Loucy (cell line): ENCODE measurements at regions not wholly inside any gene's neighbourhood (a gene's known extent, or its start where the extent isn't known, plus 50 kb on each side); places are given as distances from the start of the nearest gene placed in this dataset.

Experiments used
- EZH2phosphoT487 ChIP-seq: fragments of 200-600 bp; IDR thresholded peaks from 2 replicates; pipeline ENCODE4 v1.6.1; 2018; ENCODE audit warnings: antibody characterized with exemption, mild to moderate bottlenecking, moderate library complexity, borderline replicate concordance
- TF ChIP-seq, protein P1 (sequence below): fragments of 200-600 bp; sonication (generic); conservative IDR thresholded peaks from 2 replicates; pipeline ENCODE4 v1.5.1; 2014; ENCODE audit warnings: mild to moderate bottlenecking, antibody characterized with exemption, low read length

DNA sequence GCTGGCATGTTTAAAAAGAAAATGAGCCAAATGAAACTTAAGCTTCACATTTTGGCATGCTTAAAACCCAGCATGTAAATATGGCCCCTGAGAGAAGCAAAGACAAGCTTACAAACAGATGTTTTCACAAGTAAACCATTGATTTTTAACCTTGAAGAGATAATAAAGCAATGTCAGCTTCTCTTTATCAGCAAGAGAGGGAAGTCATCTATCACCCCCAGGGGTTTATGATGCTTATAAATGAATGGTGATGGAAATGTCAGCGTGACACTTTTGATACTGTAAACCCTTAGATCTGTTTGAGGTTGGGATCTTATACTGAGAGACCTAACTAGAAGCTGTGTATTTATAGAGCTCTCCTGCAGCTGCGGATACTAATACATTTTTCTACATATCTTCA is 471.3 kb downstream of the PLA2G4A start:
- TF ChIP-seq, protein P1, sequence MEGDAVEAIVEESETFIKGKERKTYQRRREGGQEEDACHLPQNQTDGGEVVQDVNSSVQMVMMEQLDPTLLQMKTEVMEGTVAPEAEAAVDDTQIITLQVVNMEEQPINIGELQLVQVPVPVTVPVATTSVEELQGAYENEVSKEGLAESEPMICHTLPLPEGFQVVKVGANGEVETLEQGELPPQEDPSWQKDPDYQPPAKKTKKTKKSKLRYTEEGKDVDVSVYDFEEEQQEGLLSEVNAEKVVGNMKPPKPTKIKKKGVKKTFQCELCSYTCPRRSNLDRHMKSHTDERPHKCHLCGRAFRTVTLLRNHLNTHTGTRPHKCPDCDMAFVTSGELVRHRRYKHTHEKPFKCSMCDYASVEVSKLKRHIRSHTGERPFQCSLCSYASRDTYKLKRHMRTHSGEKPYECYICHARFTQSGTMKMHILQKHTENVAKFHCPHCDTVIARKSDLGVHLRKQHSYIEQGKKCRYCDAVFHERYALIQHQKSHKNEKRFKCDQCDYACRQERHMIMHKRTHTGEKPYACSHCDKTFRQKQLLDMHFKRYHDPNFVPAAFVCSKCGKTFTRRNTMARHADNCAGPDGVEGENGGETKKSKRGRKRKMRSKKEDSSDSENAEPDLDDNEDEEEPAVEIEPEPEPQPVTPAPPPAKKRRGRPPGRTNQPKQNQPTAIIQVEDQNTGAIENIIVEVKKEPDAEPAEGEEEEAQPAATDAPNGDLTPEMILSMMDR = no peak
- no peak for TF ChIP-seq EZH2phosphoT487
